Hepatic stellate cell (primary cell): ENCODE measurements at regions not wholly inside any gene's neighbourhood (a gene's known extent, or its start where the extent isn't known, plus 50 kb on each side); places are given as distances from the start of the nearest gene placed in this dataset.
A peak's percentile ranks its signal among the peaks of the same experiment; 100 is the strongest.

Source experiments
- DNase-seq: peaks from one replicate; pipeline ENCODE4 v3.0.0; 2011; ENCODE audit warnings: low spot score

- DNase-seq: no peak
These were observed 167.1 kb upstream of the ZFHX3 start for GRCh38 chr16:73214825-73215677.

DNA sequence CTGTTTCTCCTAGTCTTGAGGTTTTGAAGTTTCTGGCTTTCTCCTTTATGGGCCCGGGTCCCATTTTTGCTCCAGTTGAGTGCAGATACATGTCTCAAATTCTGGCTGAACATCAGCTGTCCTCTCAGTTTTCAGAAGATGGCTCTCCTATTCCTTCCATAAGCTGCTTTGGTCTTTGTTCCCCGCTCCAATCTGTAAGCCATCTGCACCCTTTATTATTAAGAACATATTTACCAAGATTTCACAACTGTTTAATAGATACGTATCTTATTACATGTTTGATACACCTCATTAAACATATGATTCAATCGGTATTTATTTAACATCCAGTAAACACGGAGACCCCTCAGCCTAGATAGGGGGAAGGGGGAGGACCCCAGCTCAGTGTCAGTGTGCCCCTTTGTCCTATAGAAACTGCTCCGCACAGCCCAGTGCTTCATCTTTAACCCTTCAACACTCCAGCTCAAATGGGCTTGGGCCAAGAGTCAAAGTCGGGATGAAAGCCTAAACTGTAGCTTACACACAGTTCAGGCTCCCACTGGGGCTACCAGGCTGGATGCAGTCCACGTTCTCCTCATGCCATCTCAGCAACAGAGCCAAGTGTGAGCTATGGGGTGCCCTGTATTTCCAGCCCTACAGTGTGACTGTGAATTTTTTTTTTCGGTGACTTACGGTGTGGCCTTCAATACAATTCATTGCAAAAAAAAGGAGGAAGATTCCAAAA, 166.0 kb upstream of the ZFHX3 start:
- no peak for DNase-seq

DNA sequence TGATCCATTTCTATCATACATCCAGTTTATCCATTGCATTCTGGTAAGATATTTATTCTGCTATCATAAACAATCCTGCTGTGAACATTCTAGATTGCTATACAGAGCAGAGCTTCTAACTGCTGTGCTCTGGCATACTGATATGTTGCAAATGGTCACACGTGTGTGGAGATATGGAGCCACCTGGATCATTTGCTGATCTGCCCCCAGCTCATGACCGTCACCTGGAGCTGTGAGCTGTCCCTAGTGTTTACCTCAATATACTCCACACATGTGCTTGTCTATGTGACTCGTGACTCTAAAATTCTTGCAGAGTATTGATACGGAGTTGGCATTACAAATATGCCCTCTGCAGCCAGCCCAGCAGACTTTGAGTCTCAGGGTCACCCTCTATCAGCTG, 164.5 kb upstream of the ZFHX3 start:
- DNase-seq: no peak

GRCh38 chr16:73210686-73211085, 162.8 kb upstream of the ZFHX3 start:
- no peak for DNase-seq

DNA sequence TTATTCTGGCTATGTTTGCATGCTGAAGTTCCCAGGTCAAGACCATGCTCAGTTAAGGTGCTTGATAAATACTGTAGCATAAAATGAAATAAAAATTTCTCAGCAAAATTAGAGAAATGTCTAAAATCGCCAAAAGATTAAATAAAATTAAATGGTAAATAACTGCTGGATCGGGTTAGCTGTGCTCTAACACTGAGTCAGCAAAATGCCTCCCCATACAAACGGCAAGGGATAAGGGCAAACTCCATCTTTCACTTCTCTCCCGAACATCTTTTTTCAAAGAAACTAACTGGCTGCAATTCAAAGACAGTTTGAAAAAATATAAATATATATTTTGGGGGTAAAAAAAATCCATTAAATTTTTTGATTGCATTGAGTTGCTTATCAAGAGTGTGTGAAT, 162.2 kb upstream of the ZFHX3 start:
- DNase-seq: no peak

GRCh38 chr16:73209190-73209589, 161.3 kb upstream of the ZFHX3 start:
- DNase-seq: no peak

GRCh38 chr16:73206151-73206707, 158.3 kb upstream of the ZFHX3 start:
- no peak for DNase-seq

- no peak for DNase-seq
These were observed 157.4 kb upstream of the ZFHX3 start for GRCh38 chr16:73205153-73205886.

GRCh38 chr16:73204359-73205152, 156.6 kb upstream of the ZFHX3 start:
- no peak for DNase-seq

GRCh38 chr16:73202161-73202729, 154.3 kb upstream of the ZFHX3 start:
- DNase-seq: peak; percentile 59

- DNase-seq: no peak
These were observed 151.3 kb upstream of the ZFHX3 start for GRCh38 chr16:73199214-73199613.

- DNase-seq: no peak
These were observed 150.6 kb upstream of the ZFHX3 start for GRCh38 chr16:73198481-73198880.

DNA sequence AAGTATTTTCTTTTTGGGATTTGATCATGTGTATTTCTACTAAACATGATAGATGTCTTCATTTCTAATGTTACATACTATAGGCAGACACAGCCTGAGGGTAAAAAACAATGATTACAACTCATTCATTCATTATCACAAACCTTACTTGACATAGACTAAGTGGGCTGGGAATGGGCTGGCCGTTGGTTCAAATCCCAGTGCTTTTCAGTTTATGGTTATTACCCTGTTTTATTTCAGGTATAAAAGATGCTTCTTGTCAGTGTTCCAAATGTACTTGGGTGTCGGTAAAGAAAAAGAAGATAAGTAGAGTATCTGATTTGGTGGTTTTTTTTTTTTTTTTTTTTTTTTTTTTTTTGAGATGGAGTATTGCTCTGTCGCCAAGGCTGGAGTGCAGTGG, 149.7 kb upstream of the ZFHX3 start:
- no peak for DNase-seq

DNA sequence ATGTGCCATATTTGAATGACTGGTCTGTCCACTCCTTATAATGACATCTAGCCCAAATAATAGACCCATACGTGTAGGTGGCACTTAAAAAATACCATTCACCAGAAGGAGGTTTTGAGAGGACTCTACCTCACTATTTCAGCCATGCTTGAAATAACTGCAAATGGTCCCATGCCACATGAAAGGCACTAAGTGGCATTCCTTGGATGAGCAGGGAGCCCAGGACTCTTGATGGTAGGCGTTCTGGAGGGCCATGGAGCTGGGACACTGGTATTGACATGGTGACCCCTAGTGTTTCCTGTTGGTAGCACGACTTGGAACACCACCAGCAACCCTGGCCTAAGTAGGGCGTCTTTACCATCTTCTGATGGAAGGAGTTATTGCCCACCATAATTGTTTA, 148.7 kb upstream of the ZFHX3 start:
- peak; percentile 57 for DNase-seq

DNA sequence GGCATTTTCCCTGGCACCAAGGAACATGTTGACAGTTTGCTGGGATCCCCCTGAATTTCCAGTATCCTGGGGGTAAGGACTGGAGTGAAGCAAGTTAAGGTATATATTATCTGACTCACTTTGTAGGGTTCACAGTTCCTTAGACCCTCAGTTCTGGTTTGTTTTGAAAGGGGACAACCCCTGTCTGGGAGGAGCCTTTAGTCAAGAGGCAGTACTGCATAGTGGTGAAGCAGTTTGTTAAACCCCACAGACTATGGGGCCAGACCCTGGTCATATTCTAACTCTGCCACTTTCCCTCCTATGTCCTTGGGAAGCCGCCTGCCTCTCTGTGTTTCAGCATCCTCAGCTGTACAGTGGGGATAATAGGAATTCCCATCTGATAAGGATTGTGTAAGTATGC, 145.5 kb upstream of the ZFHX3 start:
- DNase-seq: no peak

DNA sequence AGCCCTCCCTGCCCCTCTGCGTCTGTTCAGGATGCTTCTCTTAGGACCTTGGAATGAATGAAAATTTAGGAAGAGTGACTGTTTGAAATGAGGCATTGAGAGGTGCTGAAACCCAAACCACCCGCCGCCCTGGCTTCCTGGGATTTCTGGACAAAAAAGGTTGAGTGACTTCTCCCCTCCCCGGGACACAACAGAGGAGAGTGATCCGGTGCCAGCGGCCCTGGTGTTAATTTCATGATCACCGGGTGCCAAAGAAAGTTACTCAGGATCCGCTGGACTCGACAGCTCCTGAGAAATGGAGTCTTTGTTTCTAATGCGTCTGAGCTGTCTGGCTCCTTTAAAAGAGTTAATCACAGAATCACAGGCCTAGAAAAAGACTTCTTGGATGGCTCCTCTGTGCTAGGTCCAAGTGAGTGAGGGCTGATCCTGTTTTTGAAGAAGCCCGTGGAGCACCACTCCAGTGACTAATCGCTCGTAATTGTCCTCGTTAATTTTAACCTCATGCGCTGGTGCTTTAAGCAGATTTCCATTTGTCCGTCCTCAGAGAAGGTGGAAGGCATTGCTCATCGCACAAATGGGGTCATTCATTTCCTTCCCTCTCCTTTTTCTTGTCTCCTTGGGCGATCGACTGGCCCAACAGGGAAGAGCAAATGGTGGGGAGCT, 144.4 kb upstream of the ZFHX3 start:
- no peak for DNase-seq

- no peak for DNase-seq
These were observed 143.7 kb upstream of the ZFHX3 start for GRCh38 chr16:73191660-73192046.

DNA sequence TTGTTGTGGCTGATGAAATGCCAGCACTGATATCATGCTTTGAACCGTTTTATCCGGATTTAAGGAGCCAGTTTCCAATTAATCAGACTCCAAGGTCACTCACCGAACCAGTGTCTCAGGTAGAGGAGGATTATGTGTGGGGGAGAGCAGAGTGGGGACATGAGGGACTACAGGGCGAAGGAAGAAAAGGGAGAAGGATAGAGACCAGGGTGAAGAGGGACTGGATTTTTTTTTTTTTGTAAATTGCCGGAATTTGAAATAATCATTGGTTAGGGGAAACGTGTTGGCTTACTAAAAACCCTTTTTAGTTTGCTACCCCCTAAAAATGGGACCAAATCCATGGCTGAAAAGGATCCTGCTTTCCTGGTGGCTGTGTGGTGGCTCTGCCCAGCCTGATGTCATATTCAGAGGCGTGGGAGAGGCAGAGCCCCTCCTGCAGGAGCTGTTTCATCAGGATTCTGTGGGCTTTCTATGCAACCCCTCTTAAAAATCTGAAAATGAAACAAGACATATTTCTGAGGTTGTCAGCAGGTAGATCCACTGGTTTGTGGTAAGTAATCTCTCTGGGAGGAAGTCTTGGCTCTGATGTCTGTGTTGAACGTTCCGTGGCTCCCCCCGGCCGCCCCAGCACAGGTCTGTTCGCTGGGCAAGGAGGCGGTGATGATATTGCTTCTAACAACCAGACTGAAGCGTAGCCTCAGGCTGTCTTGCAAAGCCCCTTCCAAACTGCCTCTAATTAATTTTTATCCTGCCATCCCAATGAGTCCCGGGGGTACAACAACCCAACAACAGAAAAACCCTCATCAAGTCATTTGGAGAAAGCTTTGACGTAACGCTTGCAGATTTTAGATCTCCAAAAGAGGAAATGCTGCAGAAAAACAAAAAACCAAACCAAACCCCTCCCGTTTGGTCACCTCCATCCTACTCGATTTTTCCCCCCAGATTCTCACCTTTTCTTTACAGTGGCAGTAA, 143.0 kb upstream of the ZFHX3 start:
- no peak for DNase-seq

DNA sequence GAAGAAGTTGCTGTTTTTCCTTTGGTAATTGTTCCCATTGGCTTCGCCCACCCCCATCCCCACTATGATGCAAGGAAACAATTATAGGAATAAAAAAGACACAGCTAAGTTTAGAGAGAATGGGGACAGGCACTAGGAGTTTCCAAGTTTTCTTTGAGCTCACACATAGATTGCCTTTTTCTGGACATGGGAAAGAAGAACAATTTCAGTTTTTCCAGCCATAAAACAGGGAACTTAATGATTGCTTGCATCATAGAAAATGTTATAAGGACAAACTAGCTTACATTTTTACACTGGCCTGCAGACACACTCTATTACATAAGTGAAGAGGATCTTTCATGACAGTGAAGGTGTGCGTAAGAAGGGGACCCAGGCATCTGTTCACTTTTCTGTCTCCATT, 142.3 kb upstream of the ZFHX3 start:
- no peak for DNase-seq

DNA sequence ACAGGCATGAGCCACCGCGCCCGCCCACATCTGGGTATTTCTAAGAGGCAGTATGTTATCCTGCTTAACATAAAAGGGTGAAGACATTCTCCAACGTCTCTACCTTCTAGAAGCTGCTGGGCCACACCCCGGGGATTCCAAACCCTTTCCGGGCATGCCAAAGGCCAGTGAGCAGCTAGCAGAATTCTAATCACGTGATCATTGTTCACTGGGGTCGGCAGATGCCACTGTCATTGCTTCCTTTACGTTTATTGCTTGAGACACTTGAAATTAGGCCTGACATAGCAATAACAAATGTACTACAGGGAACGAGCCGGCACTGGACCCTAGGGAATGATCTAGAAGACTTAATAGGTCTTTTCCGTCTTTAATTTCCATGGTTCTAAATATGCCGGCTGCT, 141.2 kb upstream of the ZFHX3 start:
- DNase-seq: no peak
